PC-3 (cell line): ENCODE measurements at regions not wholly inside any gene's neighbourhood (a gene's known extent, or its start where the extent isn't known, plus 50 kb on each side); places are given as distances from the start of the nearest gene placed in this dataset.

ENCODE experiments used
- EZH2 ChIP-seq: fragments of 300-600 bp; sonication (generic); IDR thresholded peaks from one replicate; pipeline ENCODE4 v1.6.1; 2017; ENCODE audit warnings: antibody characterized with exemption, mild to moderate bottlenecking, low read length; ENCODE audit not compliant: unreplicated experiment
- EZH2phosphoT487 ChIP-seq: fragments of 300-600 bp; sonication (generic); IDR thresholded peaks from 2 replicates; pipeline ENCODE4 v1.6.1; 2018; ENCODE audit warnings: mild to moderate bottlenecking, antibody characterized with exemption, low read length, borderline replicate concordance
- TF ChIP-seq, protein P1 (sequence below): fragments of 300-600 bp; sonication (generic); conservative IDR thresholded peaks from 2 replicates; pipeline ENCODE4 v1.5.1; 2017; ENCODE audit warnings: antibody characterized with exemption, low read depth, mild to moderate bottlenecking, low read length

GRCh38 chr7:153010416-153010815 lies 250.9 kb downstream of the ACTR3B start:
- TF ChIP-seq EZH2phosphoT487: no peak
- TF ChIP-seq, protein P1, sequence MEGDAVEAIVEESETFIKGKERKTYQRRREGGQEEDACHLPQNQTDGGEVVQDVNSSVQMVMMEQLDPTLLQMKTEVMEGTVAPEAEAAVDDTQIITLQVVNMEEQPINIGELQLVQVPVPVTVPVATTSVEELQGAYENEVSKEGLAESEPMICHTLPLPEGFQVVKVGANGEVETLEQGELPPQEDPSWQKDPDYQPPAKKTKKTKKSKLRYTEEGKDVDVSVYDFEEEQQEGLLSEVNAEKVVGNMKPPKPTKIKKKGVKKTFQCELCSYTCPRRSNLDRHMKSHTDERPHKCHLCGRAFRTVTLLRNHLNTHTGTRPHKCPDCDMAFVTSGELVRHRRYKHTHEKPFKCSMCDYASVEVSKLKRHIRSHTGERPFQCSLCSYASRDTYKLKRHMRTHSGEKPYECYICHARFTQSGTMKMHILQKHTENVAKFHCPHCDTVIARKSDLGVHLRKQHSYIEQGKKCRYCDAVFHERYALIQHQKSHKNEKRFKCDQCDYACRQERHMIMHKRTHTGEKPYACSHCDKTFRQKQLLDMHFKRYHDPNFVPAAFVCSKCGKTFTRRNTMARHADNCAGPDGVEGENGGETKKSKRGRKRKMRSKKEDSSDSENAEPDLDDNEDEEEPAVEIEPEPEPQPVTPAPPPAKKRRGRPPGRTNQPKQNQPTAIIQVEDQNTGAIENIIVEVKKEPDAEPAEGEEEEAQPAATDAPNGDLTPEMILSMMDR: no peak
- TF ChIP-seq EZH2: no peak
